ENCODE measurements at regions not wholly inside any gene's neighbourhood (a gene's known extent, or its start where the extent isn't known, plus 50 kb on each side); places are given as distances from the start of the nearest gene placed in this dataset.

GRCh38 chr6:148218542-148219258 is 123.9 kb upstream of the SASH1 start:
- Histone ChIP-seq H3K36me3 (no peaks in the 10 kb centered on the region), H3K9me3 (no peaks in the 10 kb centered on the region), H3K27ac (peak overlapping the region; percentile 19 to 69), H3K4me1 (no peaks in the 10 kb centered on the region), H3K27me3 (no peaks in the 10 kb centered on the region), H3K4me3 (no peak overlapping the region)
- no peak for DNase-seq (ENCODE audit: low spot score in 2 of 2)
- intact Hi-C loops (cut with DNase I; ENCODE audit: low total_unique reads), result no loop called here
- TF ChIP-seq POLR2A (IDR thresholded peaks at IDR 0.05), result no peak
- TF ChIP-seq CTCF (IDR thresholded peaks at IDR 0.05), result no peak
- no peak for TF ChIP-seq POLR2AphosphoS5 (IDR thresholded peaks at IDR 0.05)

GRCh38 chr6:148221196-148221979 is 121.2 kb upstream of the SASH1 start:
- no peak for TF ChIP-seq POLR2AphosphoS5 (IDR thresholded peaks at IDR 0.05)
- TF ChIP-seq CTCF (IDR thresholded peaks at IDR 0.05), result no peak
- no peak for TF ChIP-seq POLR2A (IDR thresholded peaks at IDR 0.05)
- Histone ChIP-seq H3K4me1 (no peaks in the 10 kb centered on the region), H3K27me3 (no peaks in the 10 kb centered on the region), H3K36me3 (no peaks in the 10 kb centered on the region), H3K27ac (no peak overlapping the region), H3K9me3 (no peaks in the 10 kb centered on the region), H3K4me3 (no peak overlapping the region)
- intact Hi-C loops (cut with DNase I; ENCODE audit: low total_unique reads), result no loop called here
- DNase-seq (ENCODE audit: low spot score in 2 of 2), result no peak

- Histone ChIP-seq H3K9me3 (no peaks in the 10 kb centered on the region), H3K27me3 (no peaks in the 10 kb centered on the region), H3K4me1 (no peaks in the 10 kb centered on the region), H3K4me3 (no peak overlapping the region), H3K27ac (no peak overlapping the region), H3K36me3 (no peaks in the 10 kb centered on the region)
- DNase-seq (ENCODE audit: low spot score in 2 of 2), result no peak
- TF ChIP-seq POLR2A (IDR thresholded peaks at IDR 0.05), result no peak
- no peak for TF ChIP-seq CTCF (IDR thresholded peaks at IDR 0.05)
- TF ChIP-seq POLR2AphosphoS5 (IDR thresholded peaks at IDR 0.05), result no peak
- intact Hi-C loops (cut with DNase I; ENCODE audit: low total_unique reads), result no loop called here
Observed at GRCh38 chr6:148222376-148222775, 120.3 kb upstream of the SASH1 start.

- DNase-seq (ENCODE audit: low spot score in 2 of 2), result no peak
- Histone ChIP-seq H3K4me3 (no peak overlapping the region), H3K4me1 (no peaks in the 10 kb centered on the region), H3K27ac (no peak overlapping the region), H3K36me3 (no peaks in the 10 kb centered on the region), H3K9me3 (no peaks in the 10 kb centered on the region), H3K27me3 (no peaks in the 10 kb centered on the region)
- no peak for TF ChIP-seq POLR2AphosphoS5 (IDR thresholded peaks at IDR 0.05)
- TF ChIP-seq CTCF (IDR thresholded peaks at IDR 0.05), result no peak
- TF ChIP-seq POLR2A (IDR thresholded peaks at IDR 0.05), result no peak
- intact Hi-C loops (cut with DNase I; ENCODE audit: low total_unique reads), result no loop called here
Observed at GRCh38 chr6:148222846-148223245, 119.8 kb upstream of the SASH1 start.

- no peak for DNase-seq (ENCODE audit: low spot score in 2 of 2)
- H3K4me3 ChIP-seq, result no peak overlapping the region
- TF ChIP-seq POLR2A (IDR thresholded peaks at IDR 0.05) (no peak), CTCF (IDR thresholded peaks at IDR 0.05) (no peak), POLR2AphosphoS5 (IDR thresholded peaks at IDR 0.05) (no peak)
- intact Hi-C loops (cut with DNase I; ENCODE audit: low total_unique reads), result no loop called here
- H3K27me3 ChIP-seq, result no peaks in the 10 kb centered on the region
- H3K27ac ChIP-seq, result no peak overlapping the region
- H3K9me3 ChIP-seq, result no peaks in the 10 kb centered on the region
- no peaks in the 10 kb centered on the region for H3K4me1 ChIP-seq
- no peaks in the 10 kb centered on the region for H3K36me3 ChIP-seq
Observed at GRCh38 chr6:148223424-148223842, 119.2 kb upstream of the SASH1 start.

All from breast epithelium (tissue), 4 donors.